Hematopoietic multipotent progenitor cell treated with erythropoietin and hydrocortisone succinate and interleukin-3 and kit ligand, for 8 days (in vitro differentiated cells): ENCODE measurements at regions not wholly inside any gene's neighbourhood (a gene's known extent, or its start where the extent isn't known, plus 50 kb on each side); places are given as distances from the start of the nearest gene placed in this dataset.
"Not testable (repeated sequence)": the region's sequence is repeated elsewhere in the genome, so short reads cannot be mapped to it uniquely, and the experiment has no call there.

ENCODE experiments used
- DNase-seq: peaks from one replicate; pipeline ENCODE4 v3.0.0-alpha.2; 2015

GRCh38 chr5:165030971-165031370 lies 1525.6 kb downstream of the MAT2B start:
- no peak for DNase-seq

GRCh38 chr5:165031371-165031770 lies 1526.0 kb downstream of the MAT2B start:
- DNase-seq, result no peak

GRCh38 chr5:165035520-165035919 lies 1530.1 kb downstream of the MAT2B start:
- no peak for DNase-seq

GRCh38 chr5:165039748-165040147 lies 1534.3 kb downstream of the MAT2B start:
- no peak for DNase-seq

- DNase-seq, result not testable (repeated sequence)
These were observed 1540.5 kb downstream of the MAT2B start for GRCh38 chr5:165045941-165046340.

GRCh38 chr5:165055476-165055875 lies 1550.1 kb downstream of the MAT2B start:
- no peak for DNase-seq

- DNase-seq, result no peak
These were observed 1551.7 kb downstream of the MAT2B start for GRCh38 chr5:165057145-165057544.

GRCh38 chr5:165066751-165067385 lies 1561.4 kb downstream of the MAT2B start:
- DNase-seq, result no peak

GRCh38 chr5:165076686-165077085 lies 1571.3 kb downstream of the MAT2B start:
- peak; percentile 16 for DNase-seq

- DNase-seq, result no peak
These were observed 1574.0 kb downstream of the MAT2B start for GRCh38 chr5:165079389-165079788.

- DNase-seq, result no peak
These were observed 1578.0 kb downstream of the MAT2B start for GRCh38 chr5:165083394-165083793.

- no peak for DNase-seq
These were observed 1581.0 kb downstream of the MAT2B start for GRCh38 chr5:165086465-165086864.

- no peak for DNase-seq
These were observed 1589.4 kb downstream of the MAT2B start for GRCh38 chr5:165094782-165095181.

GRCh38 chr5:165101709-165102108 lies 1596.3 kb downstream of the MAT2B start:
- DNase-seq, result no peak

- no peak for DNase-seq
These were observed 1599.2 kb downstream of the MAT2B start for GRCh38 chr5:165104611-165105010.

- no peak for DNase-seq
These were observed 1603.4 kb downstream of the MAT2B start for GRCh38 chr5:165108809-165109208.

GRCh38 chr5:165119175-165119574 lies 1613.8 kb downstream of the MAT2B start:
- DNase-seq, result no peak

- DNase-seq, result no peak
These were observed 1621.2 kb downstream of the MAT2B start for GRCh38 chr5:165126598-165126997.

GRCh38 chr5:165127941-165128340 lies 1622.5 kb downstream of the MAT2B start:
- DNase-seq, result no peak

- no peak for DNase-seq
These were observed 1625.2 kb downstream of the MAT2B start for GRCh38 chr5:165130656-165131055.

GRCh38 chr5:165134155-165134554 lies 1628.7 kb downstream of the MAT2B start:
- DNase-seq, result no peak

GRCh38 chr5:165135565-165135964 lies 1630.1 kb downstream of the MAT2B start:
- DNase-seq, result no peak

- no peak for DNase-seq
These were observed 1632.3 kb downstream of the MAT2B start for GRCh38 chr5:165137701-165138100.

GRCh38 chr5:165138236-165138635 lies 1632.8 kb downstream of the MAT2B start:
- no peak for DNase-seq

GRCh38 chr5:165139262-165139661 lies 1633.8 kb downstream of the MAT2B start:
- no peak for DNase-seq
